Heart left ventricle (tissue), 13 donors: ENCODE measurements at regions not wholly inside any gene's neighbourhood (a gene's known extent, or its start where the extent isn't known, plus 50 kb on each side); places are given as distances from the start of the nearest gene placed in this dataset.

Source experiments
- CTCF ChIP-seq, 12 donors: fragments of 200-600 bp; sonication (generic) in 4 of 12; IDR thresholded peaks; one replicate each; pipeline versions ENCODE4 v1.5.0 to v1.8.0; 2018 to 2022; ENCODE audit warnings: antibody characterized with exemption in 12 of 12, mild to moderate bottlenecking in 5 of 12
- POLR2A ChIP-seq, 2 donors: fragments of 450-650 bp; IDR thresholded peaks; one replicate each; pipeline ENCODE4 v1.6.1; 2017; ENCODE audit warnings: antibody characterized with exemption in 2 of 2, mild to moderate bottlenecking in 2 of 2, moderate library complexity in 2 of 2
- donor health status: ischemic (EF 13 %, LVEDD 7.1; RV severe dilation, severe dysfunction).
- donor health status: DM: no; HTN: yes; CAD: no.
- donor health status: DM: no; HTN: no; CAD: no.
- donor health status: ischemic (EF 25% LVEDD 6.9; RV normal size, moderate dysfunction).
- donor health status: ischemic (EF 25% LVEDD 5.7; RV mildly dilated, moderate dysfunction).
- donor health status: ischemic (EF 35%, LVEDD 5.7; RV mildly dilated, moderate dysfunction).
- donor health status: nonischemic (EF 11% LVEDD 7.7; RV severe dilation, severe dysfunction).
- donor health status: DM: yes; HTN: yes; CAD: no.
- donor health status: PGD.
- donor health status: ischemic (EF 29% LVEDD 5.4; RV normal size, mild dysfunction).
- donor health status: nonischemic (EF 23%, LVEDD 6.1; RV moderate dilation, normal function).

DNA sequence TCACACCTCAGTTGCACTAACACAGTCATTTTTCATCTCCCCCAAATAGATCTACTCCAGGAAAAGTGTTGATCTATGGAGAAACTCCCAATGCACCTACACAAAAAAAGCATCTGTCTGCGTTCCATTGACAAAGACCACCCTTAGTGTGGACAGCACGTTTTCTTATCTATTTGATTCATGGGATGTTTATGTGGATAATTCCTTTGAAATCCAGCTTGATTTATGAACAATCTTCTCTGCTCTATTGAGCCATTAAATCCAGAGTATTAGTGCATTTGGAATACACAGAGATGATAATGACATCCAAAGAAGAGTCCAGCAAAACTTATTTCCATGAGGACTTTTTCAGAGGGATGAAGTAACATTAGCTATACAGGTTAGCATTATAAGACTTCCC, 1221.9 kb upstream of the NXPH2 start:
- no peak for TF ChIP-seq CTCF (IDR thresholded peaks at IDR 0.05)
- no peak for TF ChIP-seq POLR2A (IDR thresholded peaks at IDR 0.05)
